ENCODE measurements at regions not wholly inside any gene's neighbourhood (a gene's known extent, or its start where the extent isn't known, plus 50 kb on each side); places are given as distances from the start of the nearest gene placed in this dataset.

DNA sequence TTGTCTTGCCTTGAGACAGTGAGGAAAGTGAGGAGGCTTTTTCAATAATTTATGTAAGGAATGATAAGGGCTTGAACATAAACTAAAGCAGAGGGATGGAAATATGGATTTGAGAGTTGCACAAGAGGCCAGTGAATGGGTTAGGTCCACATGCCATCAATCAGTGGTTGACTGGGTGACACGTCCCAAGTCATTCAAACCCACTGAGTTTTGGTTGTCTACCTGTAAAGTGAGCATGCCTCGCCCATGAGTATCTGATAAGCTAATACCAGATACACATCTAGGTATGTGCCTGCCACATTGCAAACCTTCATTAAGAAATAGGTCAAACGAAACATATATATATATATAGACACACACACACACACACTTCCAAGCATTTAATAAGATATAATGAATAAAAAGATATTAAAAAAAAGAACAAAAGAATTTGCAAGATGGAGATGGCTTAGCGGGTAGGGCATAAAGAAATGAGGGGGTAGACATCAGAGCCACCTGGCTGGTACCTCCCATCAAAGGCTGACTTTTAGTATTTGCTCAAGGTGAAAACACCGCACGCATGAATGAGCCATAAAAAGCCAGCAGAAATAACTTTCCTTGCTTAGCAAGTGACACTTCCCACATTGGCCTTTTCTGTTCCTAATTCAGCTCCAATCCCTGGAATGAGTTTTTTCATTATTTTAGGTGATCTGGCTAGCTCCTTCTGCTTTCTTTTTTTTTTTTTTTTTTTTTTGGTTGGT lies 109.1 kb upstream of the GGTLC1 start:
- no peak for DNase-seq (ENCODE audit: extremely low read depth in 1 of 4, low spot score in 3 of 4)
- Histone ChIP-seq H3K4me3 (no peak overlapping the region), H3K27me3 (ENCODE audit: control insufficient read depth in 2 of 2, insufficient read depth in 2 of 2, low read length in 2 of 2) (no peaks in the 10 kb centered on the region), H3K79me2 (ENCODE audit: control insufficient read depth, insufficient read depth, low read length) (no peaks in the 10 kb centered on the region), H4K20me1 (replicated peaks; ENCODE audit: control insufficient read depth, insufficient read depth, low read length) (no peaks in the 10 kb centered on the region), H3K9me1 (ENCODE audit: control insufficient read depth, insufficient read depth, low read length) (no peaks in the 10 kb centered on the region), H3K27ac (ENCODE audit: extremely low read depth, low read depth, low read length) (no peak overlapping the region), H3K9ac (ENCODE audit: insufficient read depth in 1 of 2, low read depth in 2 of 2, low read length in 2 of 2) (no peak overlapping the region), H3K36me3 (ENCODE audit: control insufficient read depth, insufficient read depth, low read length) (no peaks in the 10 kb centered on the region), H3K9me3 (replicated peaks; ENCODE audit: control insufficient read depth, insufficient read depth, low read depth, low read length) (no peaks in the 10 kb centered on the region), H2AFZ (ENCODE audit: low read depth, low read length) (no peak overlapping the region), H3K4me1 (replicated peaks in 1 of 2; ENCODE audit: control insufficient read depth in 2 of 2, insufficient read depth in 2 of 2, low read length in 2 of 2) (no peaks in the 10 kb centered on the region), H3K4me2 (ENCODE audit: insufficient read depth, low read length) (no peak overlapping the region)
- 2% methylated on average over 5 of the region's 6 CpGs for WGBS (ENCODE audit: insufficient coverage, low coverage, missing lambda C conversion rate)
- ChIA-PET POLR2A (no interaction called here), CTCF (ENCODE audit: low intra/inter-chr PET ratio) (no interaction called here)
- no peak for TF ChIP-seq ZC3H11A (IDR thresholded peaks at IDR 0.05; ENCODE audit: low read depth, low read length)
- TF ChIP-seq ZSCAN32 (CRISPR knock-in tag; IDR thresholded peaks at IDR 0.05), result no peak
- TF ChIP-seq, protein P1, sequence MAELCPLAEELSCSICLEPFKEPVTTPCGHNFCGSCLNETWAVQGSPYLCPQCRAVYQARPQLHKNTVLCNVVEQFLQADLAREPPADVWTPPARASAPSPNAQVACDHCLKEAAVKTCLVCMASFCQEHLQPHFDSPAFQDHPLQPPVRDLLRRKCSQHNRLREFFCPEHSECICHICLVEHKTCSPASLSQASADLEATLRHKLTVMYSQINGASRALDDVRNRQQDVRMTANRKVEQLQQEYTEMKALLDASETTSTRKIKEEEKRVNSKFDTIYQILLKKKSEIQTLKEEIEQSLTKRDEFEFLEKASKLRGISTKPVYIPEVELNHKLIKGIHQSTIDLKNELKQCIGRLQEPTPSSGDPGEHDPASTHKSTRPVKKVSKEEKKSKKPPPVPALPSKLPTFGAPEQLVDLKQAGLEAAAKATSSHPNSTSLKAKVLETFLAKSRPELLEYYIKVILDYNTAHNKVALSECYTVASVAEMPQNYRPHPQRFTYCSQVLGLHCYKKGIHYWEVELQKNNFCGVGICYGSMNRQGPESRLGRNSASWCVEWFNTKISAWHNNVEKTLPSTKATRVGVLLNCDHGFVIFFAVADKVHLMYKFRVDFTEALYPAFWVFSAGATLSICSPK (IDR thresholded peaks at IDR 0.05; ENCODE audit: borderline replicate concordance), result no peak
- no peak for ATAC-seq
- no peak for FAIRE-seq
- BruUV-seq (replicated peaks), result no TSS peak
- in situ Hi-C loops (cut with MboI), result no loop called here
- intact Hi-C loops (cut with micrococcal nuclease), result no loop called here

Data from K562 (cell line).